PFSK-1 (cell line): ENCODE measurements at regions not wholly inside any gene's neighbourhood (a gene's known extent, or its start where the extent isn't known, plus 50 kb on each side); places are given as distances from the start of the nearest gene placed in this dataset.

Experiments used
- POLR2AphosphoS5 ChIP-seq: IDR thresholded peaks from 2 replicates; pipeline ENCODE4 v1.6.1; 2012; ENCODE audit warnings: low read depth, mild to moderate bottlenecking, control low read depth, low read length, moderate library complexity
- TAF1 ChIP-seq: IDR thresholded peaks from 2 replicates; pipeline ENCODE4 v1.6.1; 2012; ENCODE audit warnings: low read length, control low read depth, borderline replicate concordance; ENCODE audit not compliant: insufficient read depth

- TF ChIP-seq POLR2AphosphoS5 = no peak
- no peak for TF ChIP-seq TAF1
Observed at GRCh38 chr5:118173340-118173739, 815.0 kb downstream of the DTWD2 start.
